IPS-15b (cell line): ENCODE measurements at regions not wholly inside any gene's neighbourhood (a gene's known extent, or its start where the extent isn't known, plus 50 kb on each side); places are given as distances from the start of the nearest gene placed in this dataset.
"Not testable (repeated sequence)": the region's sequence is repeated elsewhere in the genome, so short reads cannot be mapped to it uniquely, and the experiment has no call there.

ENCODE experiments used
- H3K27me3 ChIP-seq: one replicate; pipeline ENCODE4 v1.6.1; 2013; ENCODE audit warnings: low read length; ENCODE audit not compliant: control insufficient read depth, insufficient read depth
- H3K36me3 ChIP-seq: one replicate; pipeline ENCODE4 v1.6.1; 2013; ENCODE audit warnings: low read length; ENCODE audit not compliant: control insufficient read depth, insufficient read depth
- H3K4me1 ChIP-seq: one replicate; pipeline ENCODE4 v1.6.1; 2013; ENCODE audit warnings: mild to moderate bottlenecking, low read length; ENCODE audit not compliant: control insufficient read depth, insufficient read depth
- H3K4me3 ChIP-seq: one replicate; pipeline ENCODE4 v1.5.1; 2013; ENCODE audit warnings: low read depth, low read length
- H3K9ac ChIP-seq: one replicate; pipeline ENCODE4 v1.6.1; 2013; ENCODE audit warnings: low read depth, mild to moderate bottlenecking, low read length
- H3K9me3 ChIP-seq: one replicate; pipeline ENCODE4 v1.6.1; 2013; ENCODE audit warnings: mild to moderate bottlenecking, low read length; ENCODE audit not compliant: control insufficient read depth, insufficient read depth

DNA sequence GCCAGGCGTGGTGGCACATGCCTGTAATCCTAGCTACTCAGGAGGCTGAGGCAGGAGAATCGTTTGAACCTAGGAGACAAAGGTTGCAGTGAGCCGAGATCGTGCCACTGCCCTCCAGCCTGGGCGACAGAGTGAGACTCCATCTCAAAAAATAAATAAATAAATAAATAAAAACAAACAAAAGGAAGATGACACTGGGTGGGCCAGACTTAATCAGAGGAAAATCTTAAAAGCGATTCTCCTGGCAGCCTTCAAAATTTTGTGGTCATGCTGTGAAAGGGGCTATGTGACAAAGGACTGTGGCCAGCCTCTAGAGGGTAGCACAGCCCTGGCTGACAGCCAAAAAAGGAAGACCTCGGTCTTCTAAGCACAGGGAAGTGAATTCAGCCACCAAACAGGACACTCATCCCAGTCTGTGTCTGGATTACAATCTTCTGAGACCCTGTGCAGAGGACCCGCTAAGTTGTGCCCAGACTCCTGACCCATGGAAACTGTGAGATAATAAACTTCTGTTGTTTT is 391.1 kb downstream of the CNTNAP4 start:
- Histone ChIP-seq H3K27me3 (no peaks in the 10 kb centered on the region), H3K9ac (no peak overlapping the region), H3K4me3 (no peak overlapping the region), H3K4me1 (no peaks in the 10 kb centered on the region), H3K36me3 (no peaks in the 10 kb centered on the region), H3K9me3 (no peaks in the 10 kb centered on the region)

DNA sequence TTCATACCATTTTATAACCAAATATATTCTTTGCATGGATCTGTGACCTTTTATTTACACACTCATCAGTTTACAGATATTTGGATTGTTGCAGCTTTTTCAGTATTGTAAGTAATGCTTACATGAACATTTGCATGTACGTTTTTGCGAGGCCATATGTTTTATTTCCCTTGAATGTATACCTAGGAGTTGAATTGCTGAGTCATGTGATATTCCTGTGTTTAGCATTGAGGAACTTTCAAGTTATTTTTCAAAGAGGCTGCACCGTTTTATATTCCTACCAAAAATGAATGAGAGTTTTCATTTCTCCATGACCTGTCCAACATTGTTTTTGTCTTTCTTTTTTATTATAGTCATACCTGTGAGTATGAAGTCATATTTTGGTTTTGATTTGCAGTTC is 392.1 kb downstream of the CNTNAP4 start:
- Histone ChIP-seq H3K4me1 (no peaks in the 10 kb centered on the region), H3K9ac (no peak overlapping the region), H3K9me3 (no peaks in the 10 kb centered on the region), H3K4me3 (no peak overlapping the region), H3K36me3 (no peaks in the 10 kb centered on the region), H3K27me3 (no peaks in the 10 kb centered on the region)

DNA sequence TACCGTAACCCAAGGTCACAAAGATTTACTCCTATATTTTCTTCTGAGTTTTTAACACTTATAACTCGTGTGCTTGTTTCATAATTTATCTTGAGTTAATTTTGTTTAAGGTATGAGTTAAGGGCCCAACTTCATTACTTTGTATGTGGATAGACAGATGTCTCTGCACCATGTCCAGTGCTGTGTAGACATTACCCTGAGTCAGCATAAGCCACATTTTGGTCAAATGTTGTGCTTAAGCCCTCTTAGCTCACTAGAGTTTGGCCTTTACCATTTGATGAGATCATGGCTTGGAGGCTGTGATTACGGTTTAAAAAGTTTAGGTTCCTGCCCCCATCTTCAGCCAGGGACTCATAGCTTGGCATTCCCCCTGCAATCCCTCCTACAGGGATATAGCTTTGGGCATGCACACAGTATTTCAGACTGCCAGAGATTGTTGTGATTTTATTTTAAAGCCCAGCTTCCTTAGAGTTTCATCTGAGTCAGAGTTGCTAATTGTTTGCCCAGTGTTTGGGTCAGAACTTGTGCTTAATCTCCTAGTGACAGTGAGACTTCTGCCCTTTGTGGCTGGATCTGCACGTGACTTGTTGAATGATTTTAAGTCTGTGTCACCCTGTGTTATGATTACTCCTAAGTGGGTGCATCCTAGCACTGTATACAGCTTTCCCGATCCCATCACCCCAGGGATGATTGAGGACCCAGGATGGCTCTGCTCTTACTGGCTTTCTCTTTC is 393.1 kb downstream of the CNTNAP4 start:
- Histone ChIP-seq H3K4me1 (no peaks in the 10 kb centered on the region), H3K9ac (no peak overlapping the region), H3K4me3 (no peak overlapping the region)

DNA sequence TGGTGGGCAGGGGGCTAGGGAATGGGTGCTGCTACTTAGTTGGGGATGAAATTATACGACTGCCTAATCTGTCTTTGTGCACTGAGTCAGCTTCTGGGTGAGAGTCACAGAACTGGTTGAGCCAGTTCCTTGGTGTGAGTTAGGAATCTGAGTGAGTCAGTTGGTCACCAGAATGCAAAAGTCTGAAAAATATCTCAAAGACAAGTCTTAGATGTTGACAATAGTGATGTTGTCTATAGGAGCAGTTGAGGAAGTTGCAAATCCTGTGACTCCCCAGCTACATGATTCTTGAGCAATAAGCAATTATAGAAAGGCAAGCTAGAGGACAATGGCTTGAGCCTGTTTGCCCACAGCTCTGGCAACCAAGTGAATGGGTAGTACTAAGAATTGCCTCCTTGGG is 399.2 kb downstream of the CNTNAP4 start:
- Histone ChIP-seq H3K9me3 (no peaks in the 10 kb centered on the region), H3K27me3 (no peaks in the 10 kb centered on the region), H3K9ac (no peak overlapping the region), H3K36me3 (no peaks in the 10 kb centered on the region), H3K4me1 (no peaks in the 10 kb centered on the region), H3K4me3 (no peak overlapping the region)

More for the DNA sequence above, 393.1 kb downstream of the CNTNAP4 start:
- H3K36me3 ChIP-seq: no peaks in the 10 kb centered on the region
- no peaks in the 10 kb centered on the region for H3K9me3 ChIP-seq
- H3K27me3 ChIP-seq: no peaks in the 10 kb centered on the region

DNA sequence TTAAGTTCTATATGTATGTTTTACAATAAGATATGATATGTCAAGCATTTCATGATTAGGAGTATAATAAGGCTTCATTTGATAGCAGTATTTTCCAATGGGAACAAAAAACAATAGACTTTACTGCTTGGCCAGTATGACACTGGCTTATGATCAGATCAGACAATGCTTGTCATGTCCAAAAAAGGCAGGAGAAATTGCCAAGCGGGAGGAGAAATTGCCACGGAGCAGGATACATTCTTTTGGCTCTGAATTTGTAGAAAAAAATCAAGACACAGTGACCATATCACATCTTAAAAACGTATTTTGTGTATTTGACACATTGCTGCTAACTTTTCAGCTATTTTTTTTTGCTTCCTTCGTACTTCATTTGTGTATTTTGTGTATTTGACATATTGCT is 404.1 kb downstream of the CNTNAP4 start:
- Histone ChIP-seq H3K4me3 (no peak overlapping the region), H3K9me3 (no peaks in the 10 kb centered on the region), H3K27me3 (no peaks in the 10 kb centered on the region), H3K9ac (no peak overlapping the region), H3K4me1 (peaks cover 10% of the 10 kb centered on the region), H3K36me3 (no peaks in the 10 kb centered on the region)

DNA sequence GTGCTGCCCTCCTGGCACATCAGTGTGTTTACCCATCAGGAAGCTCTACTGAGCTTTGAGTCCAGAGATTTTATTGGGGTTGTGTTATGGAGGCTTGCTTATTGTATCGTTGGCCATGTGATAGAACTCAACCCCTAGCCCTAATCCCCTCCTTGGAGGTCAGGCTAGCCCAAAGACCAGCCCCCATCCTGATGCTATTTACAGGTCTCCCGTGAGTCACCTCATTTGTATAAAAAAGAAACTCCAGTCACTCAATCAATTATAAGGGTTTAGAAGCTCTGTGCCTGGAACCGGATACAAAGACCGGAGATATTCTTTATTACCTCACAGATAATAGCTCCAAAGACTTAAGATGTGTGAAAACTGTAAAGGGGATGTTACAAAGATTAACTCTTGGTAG is 405.9 kb downstream of the CNTNAP4 start:
- Histone ChIP-seq H3K4me1 (peaks cover 10% of the 10 kb centered on the region), H3K9ac (no peak overlapping the region), H3K27me3 (no peaks in the 10 kb centered on the region), H3K9me3 (no peaks in the 10 kb centered on the region), H3K36me3 (no peaks in the 10 kb centered on the region), H3K4me3 (no peak overlapping the region)

DNA sequence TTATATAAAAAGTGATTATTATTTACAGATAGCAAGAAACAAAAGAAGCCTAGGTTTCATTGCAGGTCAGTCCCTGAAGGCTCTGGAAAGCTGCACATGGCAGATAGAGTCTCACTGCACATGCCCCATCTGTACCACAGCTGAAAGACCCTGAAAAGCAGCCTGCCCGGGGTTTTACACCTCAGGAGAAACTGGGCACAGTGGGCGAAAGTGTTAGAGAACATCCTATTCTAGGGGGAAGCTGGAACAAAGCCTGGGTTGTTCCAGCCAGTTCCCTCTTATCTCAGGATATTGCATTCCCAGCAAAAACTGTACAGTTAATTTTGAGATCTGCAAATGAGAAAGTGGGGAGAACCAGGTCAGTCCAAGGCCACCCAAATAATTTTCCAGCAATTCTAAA is 419.7 kb downstream of the CNTNAP4 start:
- no peak overlapping the region for H3K9ac ChIP-seq
- no peaks in the 10 kb centered on the region for H3K27me3 ChIP-seq
- H3K36me3 ChIP-seq: no peaks in the 10 kb centered on the region
- H3K4me3 ChIP-seq: no peak overlapping the region
- no peaks in the 10 kb centered on the region for H3K4me1 ChIP-seq
- no peaks in the 10 kb centered on the region for H3K9me3 ChIP-seq

DNA sequence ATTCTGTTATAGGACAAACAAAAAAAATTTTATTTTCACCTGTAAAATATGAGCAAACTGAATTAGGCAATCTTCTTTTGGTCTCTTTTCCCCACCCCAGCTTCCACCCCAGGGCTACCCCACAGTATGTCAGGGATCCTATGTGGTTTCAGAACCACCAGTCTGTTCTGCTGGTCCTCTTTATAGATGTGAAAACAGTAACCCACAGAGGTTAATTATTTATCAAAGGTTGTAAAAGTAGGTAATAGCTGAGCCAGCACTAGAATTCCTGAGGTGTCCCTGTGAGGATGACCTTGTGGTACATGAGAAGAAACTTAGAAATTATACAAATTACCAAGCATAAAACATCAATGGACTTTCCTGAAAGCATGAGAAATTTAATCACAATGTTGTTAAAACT is 428.7 kb downstream of the CNTNAP4 start:
- Histone ChIP-seq H3K36me3 (no peaks in the 10 kb centered on the region), H3K9me3 (no peaks in the 10 kb centered on the region), H3K4me1 (no peaks in the 10 kb centered on the region), H3K4me3 (no peak overlapping the region), H3K27me3 (no peaks in the 10 kb centered on the region), H3K9ac (no peak overlapping the region)

DNA sequence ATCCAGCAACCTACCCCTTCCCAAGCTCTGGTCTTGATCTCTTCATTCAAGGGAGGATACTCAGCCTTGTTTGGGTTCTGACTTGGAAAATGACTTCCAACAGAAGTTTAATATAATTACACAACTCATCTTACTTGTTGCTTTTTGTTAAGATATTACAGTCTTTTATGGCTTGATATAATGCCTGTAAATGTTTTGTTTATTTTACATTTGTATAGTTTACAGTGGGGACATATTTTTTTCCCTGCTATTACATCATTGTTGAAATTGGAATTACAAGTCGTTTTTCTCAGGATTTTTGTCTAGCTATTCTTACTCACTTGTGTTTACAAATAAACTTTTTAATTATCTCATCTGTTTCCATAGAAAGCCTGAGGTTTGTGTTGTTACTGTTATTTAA is 436.0 kb downstream of the CNTNAP4 start:
- H3K4me3 ChIP-seq: no peak overlapping the region
- no peaks in the 10 kb centered on the region for H3K36me3 ChIP-seq
- no peaks in the 10 kb centered on the region for H3K4me1 ChIP-seq
- H3K9ac ChIP-seq: no peak overlapping the region
- H3K27me3 ChIP-seq: no peaks in the 10 kb centered on the region
- no peaks in the 10 kb centered on the region for H3K9me3 ChIP-seq

DNA sequence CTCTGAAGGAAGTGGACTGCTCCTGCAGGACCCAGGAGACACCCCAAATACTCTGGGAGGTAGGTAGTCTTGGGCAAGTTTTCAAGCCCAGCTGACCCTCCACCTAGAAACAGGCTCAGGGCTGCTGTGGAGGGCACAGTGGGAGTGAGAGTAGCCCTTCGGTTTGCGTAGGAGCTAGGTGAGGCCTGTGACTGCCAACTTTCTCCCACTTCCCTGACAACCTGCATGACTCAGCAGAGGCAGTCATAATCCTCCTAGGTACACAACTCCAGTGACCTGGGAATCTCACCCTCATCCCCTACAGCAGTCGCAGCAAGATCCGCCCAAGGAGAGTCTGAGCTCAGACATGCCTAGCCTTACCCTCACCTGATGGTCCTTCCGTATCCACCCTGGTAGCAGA is 439.1 kb downstream of the CNTNAP4 start:
- H3K27me3 ChIP-seq, H3K9me3 ChIP-seq, H3K36me3 ChIP-seq, H3K4me1 ChIP-seq, H3K4me3 ChIP-seq, H3K9ac ChIP-seq: not testable (repeated sequence)

DNA sequence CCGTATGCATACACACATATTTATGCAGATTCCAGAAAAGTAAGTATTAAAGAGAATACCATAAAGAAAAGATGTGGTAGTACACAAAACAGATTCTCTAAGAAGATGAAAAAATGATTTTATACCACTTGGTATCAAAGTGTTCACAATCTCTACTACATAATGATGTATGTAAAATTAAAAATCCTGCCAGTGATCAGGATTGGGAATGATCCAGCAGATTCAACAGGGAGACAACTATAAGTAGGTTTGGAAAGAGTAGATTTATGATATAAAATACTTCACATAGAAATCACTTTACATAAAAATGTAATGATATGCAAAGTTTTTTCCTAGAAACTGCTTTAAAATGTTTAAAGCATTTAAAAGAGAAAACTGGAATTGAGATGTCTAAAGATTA is 447.0 kb downstream of the CNTNAP4 start:
- H3K4me1 ChIP-seq: no peaks in the 10 kb centered on the region

DNA sequence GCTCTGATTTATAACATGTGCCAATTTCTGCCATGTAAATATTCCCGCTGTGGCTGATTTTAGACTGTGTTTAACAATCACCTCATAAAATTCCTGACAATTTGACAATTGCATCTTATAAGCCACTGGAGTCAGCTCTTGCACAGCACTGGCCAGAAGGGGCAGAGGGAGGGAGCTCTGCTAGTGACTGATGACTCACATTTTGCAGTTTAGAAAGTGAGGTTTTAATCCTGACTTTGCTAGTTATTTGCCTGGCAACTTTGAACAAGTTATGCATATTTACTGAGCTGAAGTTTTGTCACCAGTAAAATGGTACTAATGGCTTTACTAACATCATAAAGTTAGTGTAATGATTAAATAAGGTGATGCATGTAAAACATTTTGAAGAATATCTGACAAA is 452.3 kb downstream of the CNTNAP4 start:
- H3K9me3 ChIP-seq: no peaks in the 10 kb centered on the region
- H3K36me3 ChIP-seq: no peaks in the 10 kb centered on the region
- no peak overlapping the region for H3K9ac ChIP-seq
- no peaks in the 10 kb centered on the region for H3K27me3 ChIP-seq
- H3K4me3 ChIP-seq: no peak overlapping the region
- H3K4me1 ChIP-seq: no peaks in the 10 kb centered on the region

More for the DNA sequence above, 447.0 kb downstream of the CNTNAP4 start:
- Histone ChIP-seq H3K27me3 (no peaks in the 10 kb centered on the region), H3K4me3 (no peak overlapping the region), H3K9me3 (no peaks in the 10 kb centered on the region), H3K9ac (no peak overlapping the region), H3K36me3 (no peaks in the 10 kb centered on the region)
